ENCODE measurements at regions not wholly inside any gene's neighbourhood (a gene's known extent, or its start where the extent isn't known, plus 50 kb on each side); places are given as distances from the start of the nearest gene placed in this dataset.

DNA sequence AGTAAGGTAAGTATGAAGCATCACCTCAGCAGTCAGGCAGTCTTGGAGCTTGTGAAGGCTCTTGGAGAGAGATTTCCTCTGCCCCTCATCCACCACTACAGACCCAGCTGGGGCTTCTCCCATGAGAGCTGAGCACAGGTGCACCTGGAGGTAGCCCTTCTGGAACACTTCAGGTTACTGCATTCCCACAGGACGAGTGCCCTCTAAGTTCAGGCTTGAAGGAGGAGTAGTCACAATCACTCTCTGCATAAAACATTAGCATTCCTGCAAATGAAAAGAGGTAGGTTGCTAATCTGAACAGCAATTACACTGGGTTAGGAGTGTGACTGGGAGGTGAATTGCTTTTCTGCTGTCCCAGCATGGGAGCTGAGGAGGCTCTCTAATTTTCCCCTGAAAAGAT, 308.8 kb downstream of the TEX13C start:
- TF ChIP-seq CTCF (IDR thresholded peaks at IDR 0.05) (no peak), EP300 (IDR thresholded peaks at IDR 0.05) (no peak), POLR2A (IDR thresholded peaks at IDR 0.05) (no peak)

Data from ovary (tissue), 3 donors.